ENCODE measurements at regions not wholly inside any gene's neighbourhood (a gene's known extent, or its start where the extent isn't known, plus 50 kb on each side); places are given as distances from the start of the nearest gene placed in this dataset.

GRCh38 chr2:122205641-122206040 is 450.2 kb downstream of the TSN start:
- TF ChIP-seq CTCF (IDR thresholded peaks at IDR 0.05; ENCODE audit: control extremely low read depth in 1 of 3, insufficient read depth in 1 of 3, low read depth in 1 of 3, low read length in 3 of 3), result no peak
- TF ChIP-seq TAF1 (IDR thresholded peaks at IDR 0.05; ENCODE audit: low read depth, low read length), result no peak
- TF ChIP-seq GABPA (IDR thresholded peaks at IDR 0.05; ENCODE audit: borderline replicate concordance, insufficient read depth, low read length), result no peak
- no peak for TF ChIP-seq PHF8 (conservative IDR thresholded peaks at IDR 0.05; ENCODE audit: low read depth, low read length)
- no peak for TF ChIP-seq RXRA (IDR thresholded peaks at IDR 0.05; ENCODE audit: insufficient read depth, low read depth, low read length)
- no peak for TF ChIP-seq USF2 (IDR thresholded peaks at IDR 0.05; ENCODE audit: low read length)
- no peak for TF ChIP-seq HDAC2 (IDR thresholded peaks at IDR 0.05; ENCODE audit: borderline replicate concordance in 1 of 2, low read depth in 2 of 2, low read length in 2 of 2)
- TF ChIP-seq POLR2A (IDR thresholded peaks at IDR 0.05; ENCODE audit: control extremely low read depth in 1 of 2, low read depth in 2 of 2, low read length in 2 of 2), result no peak
